ENCODE measurements at regions not wholly inside any gene's neighbourhood (a gene's known extent, or its start where the extent isn't known, plus 50 kb on each side); places are given as distances from the start of the nearest gene placed in this dataset.

- no peak for DNase-seq (ENCODE audit: low read depth in 2 of 2, low spot score in 1 of 2)
These were observed 457.4 kb downstream of the TCERG1L start for GRCh38 chr10:130854151-130854550.

GRCh38 chr10:130857631-130858295 lies 453.8 kb downstream of the TCERG1L start:
- no peak for DNase-seq (ENCODE audit: low read depth in 2 of 2, low spot score in 1 of 2)

DNA sequence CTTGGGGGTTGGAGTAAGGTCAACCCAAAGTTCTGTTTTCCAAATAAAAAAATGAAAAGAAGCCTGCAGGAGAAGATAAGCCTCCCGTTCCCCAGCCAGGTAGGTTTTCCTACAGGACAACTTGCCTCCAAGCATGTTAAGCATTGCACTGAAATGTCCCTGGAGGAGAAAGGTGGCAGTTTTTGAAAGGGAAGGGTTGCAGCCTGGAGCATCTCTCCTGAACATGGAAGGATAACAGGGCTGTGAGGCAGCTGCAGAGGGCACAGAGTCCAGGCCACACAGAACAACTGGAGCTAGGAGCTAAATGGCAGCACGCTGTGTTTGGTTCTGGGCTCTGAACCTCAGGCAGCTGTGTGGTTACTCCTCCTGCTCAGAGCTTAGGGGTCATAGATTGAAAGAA lies 452.9 kb downstream of the TCERG1L start:
- DNase-seq (ENCODE audit: low read depth in 2 of 2, low spot score in 1 of 2) = no peak

DNA sequence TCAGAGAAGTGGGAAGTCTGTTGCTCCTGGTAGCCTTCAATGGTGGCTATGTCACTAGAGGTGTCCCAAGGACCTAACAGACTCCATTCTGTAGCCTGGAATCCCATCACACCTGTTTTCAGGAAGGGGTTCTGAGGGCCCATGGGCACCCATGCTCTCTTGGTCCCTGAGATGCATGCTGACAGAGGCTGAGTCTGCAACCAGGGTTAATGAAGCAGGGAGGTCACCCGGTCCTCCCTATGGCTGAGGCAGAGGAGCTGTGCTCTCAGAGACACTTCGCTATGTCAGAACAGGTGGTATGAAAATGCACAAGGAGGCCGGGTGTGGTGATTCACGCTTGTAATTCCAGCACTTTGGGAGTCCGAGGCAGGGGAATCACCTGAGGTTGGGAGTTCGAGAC lies 452.1 kb downstream of the TCERG1L start:
- DNase-seq (ENCODE audit: low read depth in 2 of 2, low spot score in 1 of 2) = no peak

GRCh38 chr10:130862122-130862521 lies 449.4 kb downstream of the TCERG1L start:
- no peak for DNase-seq (ENCODE audit: low read depth in 2 of 2, low spot score in 1 of 2)

- no peak for DNase-seq (ENCODE audit: low read depth in 2 of 2, low spot score in 1 of 2)
These were observed 448.9 kb downstream of the TCERG1L start for GRCh38 chr10:130862626-130863025.

DNA sequence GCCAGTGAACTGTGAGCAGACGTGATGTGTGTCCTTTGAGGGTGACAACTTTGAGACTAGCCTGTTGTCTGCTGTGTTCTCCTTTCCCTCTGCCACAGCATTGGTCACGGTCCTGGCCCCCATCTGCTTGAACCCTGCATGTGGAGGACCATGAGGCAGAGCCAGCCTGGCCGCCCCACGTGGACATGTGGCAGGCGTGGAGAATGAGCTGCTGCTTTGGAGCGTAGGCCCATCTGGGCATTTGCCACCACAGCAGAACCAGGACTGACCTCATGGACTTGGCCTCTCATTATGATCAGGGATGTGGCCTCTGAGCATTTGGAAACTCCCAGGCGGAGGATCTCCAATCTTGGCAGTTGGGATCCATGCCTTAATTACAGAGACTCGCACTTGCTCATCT lies 448.5 kb downstream of the TCERG1L start:
- DNase-seq (ENCODE audit: low read depth in 2 of 2, low spot score in 1 of 2) = no peak

GRCh38 chr10:130864961-130865818 lies 446.3 kb downstream of the TCERG1L start:
- DNase-seq (ENCODE audit: low read depth in 2 of 2, low spot score in 1 of 2) = no peak

DNA sequence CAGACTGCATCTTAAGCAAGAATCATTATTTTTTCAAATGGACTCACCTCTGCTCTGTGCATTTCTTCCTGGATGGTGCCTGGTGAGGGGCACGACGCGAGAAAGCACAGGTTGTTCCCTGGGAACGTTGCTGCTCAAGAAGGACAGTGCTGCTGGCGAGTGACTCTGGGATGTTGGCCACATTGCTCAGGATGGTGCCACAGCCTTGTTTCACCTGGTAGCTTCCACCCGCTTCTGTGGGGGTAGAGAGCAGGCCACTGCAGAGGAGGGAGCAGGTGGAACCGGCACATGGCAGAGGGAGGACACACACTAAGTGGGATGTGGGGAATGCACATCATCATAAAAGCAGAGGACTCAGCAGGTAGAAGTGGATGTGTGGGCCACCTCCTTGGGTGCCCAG lies 444.7 kb downstream of the TCERG1L start:
- no peak for DNase-seq (ENCODE audit: low read depth in 2 of 2, low spot score in 1 of 2)

GRCh38 chr10:130867446-130868194 lies 443.9 kb downstream of the TCERG1L start:
- DNase-seq (ENCODE audit: low read depth in 2 of 2, low spot score in 1 of 2) = no peak

DNA sequence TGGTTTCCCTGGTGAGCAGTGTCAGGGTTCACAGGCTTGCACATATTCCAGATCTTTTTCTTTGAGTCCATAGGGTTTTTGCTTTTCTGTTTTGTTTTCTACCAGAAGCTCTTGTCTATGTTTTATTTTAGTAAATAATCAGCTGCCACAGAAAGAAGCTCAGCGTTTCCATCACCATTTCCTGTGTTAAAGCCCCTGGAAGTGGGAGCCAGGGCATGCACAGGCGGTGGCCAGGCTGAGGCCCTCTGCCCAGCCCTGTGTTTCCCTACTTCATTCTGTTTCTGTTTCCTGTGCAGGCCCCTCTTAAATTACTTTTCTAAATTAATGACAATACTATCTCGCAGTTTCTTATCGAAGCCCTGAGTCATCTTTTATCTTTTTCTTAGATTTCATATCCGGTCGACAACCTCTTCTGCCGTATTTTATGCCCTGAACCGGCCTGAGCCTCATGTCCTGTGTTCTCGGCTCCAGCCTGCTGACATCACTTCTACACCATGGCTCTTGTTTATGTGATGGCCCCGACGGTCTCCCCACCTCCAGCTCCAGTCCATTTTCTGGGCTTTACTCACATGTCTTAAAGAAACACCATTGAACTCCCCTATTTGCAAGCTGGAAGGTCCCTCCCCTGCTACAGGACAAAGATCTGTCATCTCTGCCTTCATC lies 442.2 kb downstream of the TCERG1L start:
- no peak for DNase-seq (ENCODE audit: low read depth in 2 of 2, low spot score in 1 of 2)

GRCh38 chr10:130871406-130871805 lies 440.1 kb downstream of the TCERG1L start:
- DNase-seq (ENCODE audit: low read depth in 2 of 2, low spot score in 1 of 2) = no peak

DNA sequence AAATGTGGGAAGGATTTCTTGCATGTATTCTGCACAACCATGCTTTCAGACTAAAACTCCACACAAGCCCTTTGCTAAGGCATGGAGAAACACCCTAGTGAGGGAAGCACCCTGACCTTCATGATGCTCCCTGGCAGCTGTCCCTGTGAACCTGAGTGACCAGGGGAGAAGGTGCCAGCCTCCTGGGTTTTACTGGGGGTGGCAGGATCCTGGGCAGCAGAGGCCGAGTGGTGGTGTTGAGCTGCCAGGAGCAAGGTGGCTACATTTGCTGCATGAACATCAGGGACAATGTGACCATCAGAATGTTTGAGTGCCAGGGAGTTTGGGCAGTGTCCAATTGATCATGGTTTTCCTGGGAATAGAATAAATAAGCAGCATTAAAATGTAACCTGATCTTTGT lies 437.9 kb downstream of the TCERG1L start:
- DNase-seq (ENCODE audit: low read depth in 2 of 2, low spot score in 1 of 2) = no peak

DNA sequence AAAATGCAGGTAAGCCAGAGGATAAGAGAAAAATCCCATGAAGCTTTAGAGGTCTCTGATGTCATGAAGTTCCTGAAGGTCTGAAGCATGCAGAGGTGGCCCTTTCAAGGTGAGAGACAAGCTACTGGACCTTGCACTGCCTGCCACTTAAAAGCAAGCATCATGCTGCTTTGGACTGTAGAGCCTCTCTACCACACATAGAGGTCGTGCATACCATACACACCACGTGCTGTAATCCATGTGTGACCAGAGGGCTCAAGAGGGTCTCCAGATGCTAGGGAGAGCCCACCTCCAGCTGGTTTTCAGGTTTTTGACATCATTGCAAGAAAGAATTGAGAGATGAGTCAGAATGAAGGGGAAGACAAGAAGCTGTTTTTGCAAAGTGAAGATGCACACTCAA lies 436.4 kb downstream of the TCERG1L start:
- DNase-seq (ENCODE audit: low read depth in 2 of 2, low spot score in 1 of 2) = no peak

GRCh38 chr10:130875897-130876472 lies 435.5 kb downstream of the TCERG1L start:
- DNase-seq (ENCODE audit: low read depth in 2 of 2, low spot score in 1 of 2) = no peak

DNA sequence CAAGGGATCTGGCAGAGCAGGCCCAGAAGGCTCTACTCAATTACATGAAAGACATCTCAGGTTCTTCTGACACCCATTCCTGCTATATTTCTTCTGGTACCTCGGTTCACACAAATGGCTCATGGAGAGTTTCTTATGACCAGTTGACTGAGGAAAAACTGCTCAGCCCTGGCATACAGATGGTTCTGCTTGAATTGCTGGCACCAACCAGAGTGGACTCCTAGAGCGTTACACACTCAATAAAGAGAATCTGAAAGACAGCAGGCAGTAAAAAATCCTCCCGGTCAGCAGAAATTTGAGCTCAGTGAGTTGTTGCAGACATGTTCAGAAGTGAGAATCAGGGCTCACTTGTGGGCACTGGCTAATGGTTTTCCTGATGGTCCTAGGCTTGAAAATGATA lies 434.4 kb downstream of the TCERG1L start:
- no peak for DNase-seq (ENCODE audit: low read depth in 2 of 2, low spot score in 1 of 2)

DNA sequence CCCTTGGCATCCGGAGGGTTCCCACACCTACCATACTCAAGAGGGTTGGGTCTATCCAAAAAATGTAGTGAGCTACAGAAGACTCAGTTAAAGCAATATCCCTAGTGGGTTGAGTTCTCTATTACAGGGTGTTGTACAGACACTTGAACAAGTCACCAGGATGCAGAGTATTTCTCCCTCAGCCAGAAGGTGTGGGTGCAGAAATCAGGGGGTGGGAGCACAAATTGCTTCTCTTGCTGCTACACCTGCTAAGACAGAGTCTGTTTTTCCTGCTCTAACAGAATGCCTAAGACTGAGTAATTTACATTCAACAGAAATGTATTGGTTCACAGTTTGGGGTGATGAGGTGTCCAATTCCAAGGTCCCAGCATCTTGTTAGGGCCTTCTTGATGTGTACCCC lies 433.4 kb downstream of the TCERG1L start:
- DNase-seq (ENCODE audit: low read depth in 2 of 2, low spot score in 1 of 2) = no peak

DNA sequence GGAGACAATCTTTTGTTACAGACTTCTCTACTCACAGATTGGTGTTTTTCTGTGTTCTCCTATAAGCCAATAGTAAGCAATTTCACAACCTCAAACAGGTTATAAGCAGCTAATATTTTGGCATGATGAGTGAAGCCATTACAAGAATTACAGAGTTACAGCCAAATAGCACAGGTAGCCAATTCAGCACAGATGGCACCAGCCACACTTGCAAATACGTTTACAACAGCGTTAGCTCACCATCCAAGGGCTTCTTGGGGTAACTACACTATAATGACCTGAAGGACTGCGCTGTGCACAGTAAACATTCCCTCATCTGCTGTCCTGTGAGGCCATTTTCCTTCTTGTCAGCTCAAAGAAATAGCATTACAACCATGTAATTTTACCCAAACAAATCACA lies 428.6 kb downstream of the TCERG1L start:
- no peak for DNase-seq (ENCODE audit: low read depth in 2 of 2, low spot score in 1 of 2)

GRCh38 chr10:130884456-130884855 lies 427.1 kb downstream of the TCERG1L start:
- DNase-seq (ENCODE audit: low read depth in 2 of 2, low spot score in 1 of 2) = no peak

DNA sequence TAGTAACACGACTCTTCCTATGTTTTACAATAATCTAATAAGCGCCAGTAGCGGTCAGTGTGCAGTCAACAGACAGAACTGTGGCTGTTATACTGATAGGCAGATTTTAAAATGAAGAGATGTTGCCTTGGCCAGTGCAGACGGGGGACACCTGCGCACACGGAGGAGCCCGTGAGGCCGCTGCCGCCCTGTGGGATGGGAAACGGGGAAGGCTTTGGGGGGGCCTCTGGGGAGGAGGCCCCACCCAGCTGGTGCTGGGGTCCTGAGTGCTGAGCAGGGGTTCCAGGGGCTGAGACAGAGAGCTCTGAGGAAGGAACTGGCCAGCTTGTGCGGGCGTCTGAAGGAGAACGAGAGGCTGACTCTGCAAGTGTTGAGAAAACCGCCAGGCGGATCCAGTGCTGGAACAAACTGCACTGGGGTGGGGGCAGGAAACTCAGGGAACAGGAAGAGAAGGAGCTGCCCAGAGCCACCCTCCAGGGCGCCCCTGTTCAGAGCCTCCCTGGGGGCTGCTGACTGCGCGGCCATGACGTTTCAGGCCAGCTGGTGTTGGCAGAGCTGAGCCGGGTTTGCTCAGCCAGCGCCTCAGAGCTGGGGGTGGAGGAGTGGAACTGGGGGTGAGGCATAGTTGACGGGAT lies 426.4 kb downstream of the TCERG1L start:
- DNase-seq (ENCODE audit: low read depth in 2 of 2, low spot score in 1 of 2) = no peak

DNA sequence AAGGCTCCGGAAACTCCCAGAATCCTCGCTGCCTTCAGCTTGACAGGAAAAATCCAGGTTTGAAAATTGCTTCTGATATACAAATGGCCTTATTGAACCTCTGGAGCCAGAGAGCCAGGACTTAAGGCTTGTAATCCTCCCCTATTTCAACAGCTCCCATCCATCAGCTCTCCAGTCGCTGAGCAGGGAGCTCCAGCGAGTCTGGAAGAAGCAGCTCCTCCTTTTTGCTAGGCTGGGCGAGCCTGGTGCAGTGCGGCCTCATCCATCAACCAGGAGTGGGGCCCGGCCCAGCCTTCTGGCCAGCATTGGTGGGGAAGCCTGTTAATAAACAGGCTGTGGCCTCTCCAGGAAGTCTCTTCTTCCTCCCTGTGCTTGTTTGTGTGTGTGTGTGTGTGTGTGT lies 424.4 kb downstream of the TCERG1L start:
- DNase-seq (ENCODE audit: low read depth in 2 of 2, low spot score in 1 of 2) = no peak
